HepG2 (cell line): ENCODE measurements at regions not wholly inside any gene's neighbourhood (a gene's known extent, or its start where the extent isn't known, plus 50 kb on each side); places are given as distances from the start of the nearest gene placed in this dataset.

Experiments
- ATAC-seq: fragments of 200-7000 bp; cut with Tn5 transposase; 3 replicates; pipeline ENCODE4 v1.9.1; 2020; ENCODE audit warnings: mild to moderate bottlenecking, moderate library complexity
- BruUV-seq: library from RNA; stranded (reverse); fragments of 400-500 nt; replicated peaks from 2 replicates; lab custom pipeline; 2021; lab: Mats Ljungman, UMichigan
- CTCF ChIA-PET: fragments of 300-600 bp; formaldehyde crosslinking; extraction: SDS; loops from one replicate; lab custom pipeline; 2021; ENCODE audit warnings: low total read pairs, inconsistent platforms, low intra/inter-chr PET ratio; lab: Yijun Ruan, JAX
- POLR2A ChIA-PET: fragments of 350-600 bp; sonication (Branson Sonifier 250); formaldehyde crosslinking; loops from one replicate; lab custom pipeline; 2020; ENCODE audit warnings: antibody characterized with exemption, inconsistent platforms; lab: Yijun Ruan, JAX
- DNase-seq: peaks from one replicate; pipeline ENCODE4 v3.0.0-alpha.2; 2015; ENCODE audit warnings: low spot score
- FAIRE-seq: peaks from 3 replicates; lab custom pipeline; 2011; peaks lifted over from hg19 to GRCh38; lab: Jason Lieb, UNC
- H2AFZ ChIP-seq: one replicate; pipeline ENCODE4 v1.6.1; 2011; ENCODE audit warnings: low read length, inconsistent platforms
- H3K27ac ChIP-seq: fragments of 300-600 bp; 3 replicates; pipeline ENCODE4 v1.8.0; 2011; ENCODE audit warnings: mixed run types, mild to moderate bottlenecking, mixed read lengths, low read length, inconsistent platforms; ENCODE audit not compliant: insufficient read depth; ENCODE audit errors: extremely low read length
- H3K27me3 ChIP-seq, 2 experiments: fragments of 200-600 bp in 1 of 2; 2 replicates in 1 of 2; 3 replicates in 1 of 2; pipeline versions ENCODE4 v1.6.0 to v1.8.0; 2011; ENCODE audit warnings: low read length in 2 of 2, mild to moderate bottlenecking in 2 of 2, moderate library complexity in 2 of 2, inconsistent platforms in 1 of 2; ENCODE audit not compliant: insufficient read depth in 2 of 2, control insufficient read depth in 1 of 2
- H3K36me3 ChIP-seq, 2 experiments: fragments of 200-600 bp in 1 of 2; replicated peaks in 1 of 2; 2 replicates in 1 of 2; 3 replicates in 1 of 2; pipeline versions ENCODE4 v1.5.1 to v1.8.0; 2011; ENCODE audit warnings: low read length in 2 of 2, inconsistent platforms in 1 of 2; ENCODE audit not compliant: insufficient read depth in 2 of 2, control insufficient read depth in 1 of 2
- H3K4me1 ChIP-seq: 2 replicates; pipeline ENCODE4 v1.5.1; 2012; ENCODE audit warnings: low read length, inconsistent platforms; ENCODE audit not compliant: insufficient read depth
- H3K4me2 ChIP-seq: 2 replicates; pipeline ENCODE4 v1.6.0; 2011; ENCODE audit warnings: low read depth, low read length, inconsistent platforms
- H3K4me3 ChIP-seq, 3 experiments: fragments of 200-600 bp in 1 of 3; sonication (generic), shearing (Covaris generic) in 1 of 3; replicated peaks in 1 of 3; 2 replicates each; pipeline ENCODE4 v1.5.1; 2011 to 2016; ENCODE audit warnings: low read length in 3 of 3, inconsistent platforms in 2 of 3, low read depth in 2 of 3, mild to moderate bottlenecking in 2 of 3, control low read depth in 1 of 3, mixed read lengths in 1 of 3; ENCODE audit not compliant: insufficient read depth in 1 of 3
- H3K79me2 ChIP-seq: one replicate; pipeline ENCODE4 v1.6.1; 2011; ENCODE audit warnings: low read length, inconsistent platforms; ENCODE audit not compliant: insufficient read depth
- H3K9ac ChIP-seq: 2 replicates; pipeline ENCODE4 v1.6.0; 2011; ENCODE audit warnings: mild to moderate bottlenecking, low read depth, low read length, inconsistent platforms; ENCODE audit not compliant: insufficient read depth
- H3K9me3 ChIP-seq: 2 replicates; pipeline ENCODE4 v1.5.1; 2012; ENCODE audit warnings: mild to moderate bottlenecking, low read length
- H4K20me1 ChIP-seq: 2 replicates; pipeline ENCODE4 v1.6.0; 2011; ENCODE audit warnings: inconsistent platforms, mild to moderate bottlenecking, low read length, moderate library complexity; ENCODE audit not compliant: insufficient read depth
- ARID5B ChIP-seq: IDR thresholded peaks from 2 replicates; pipeline ENCODE4 v1.4.0; 2020; ENCODE audit warnings: mild to moderate bottlenecking, missing genetic modification reagents
- EZH2 ChIP-seq: conservative IDR thresholded peaks from 2 replicates; pipeline ENCODE4 v1.6.1; 2012; ENCODE audit warnings: mild to moderate bottlenecking, low read depth, low read length, moderate library complexity
- MAFF ChIP-seq: IDR thresholded peaks from 2 replicates; pipeline ENCODE4 v1.6.1; 2011; ENCODE audit warnings: low read depth, low read length, improper control_type of control experiment
- MAFK ChIP-seq, 2 experiments: IDR thresholded peaks in 1 of 2; conservative IDR thresholded peaks in 1 of 2; 2 replicates each; pipeline ENCODE4 v1.6.1; 2011; ENCODE audit warnings: improper control_type of control experiment in 2 of 2, low read length in 2 of 2
- ZNF329 ChIP-seq: sonication (generic); formaldehyde crosslinking; IDR thresholded peaks from 2 replicates; pipeline ENCODE4 v1.9.0; 2021; ENCODE audit warnings: low read depth, mild to moderate bottlenecking, missing genetic modification reagents
- WGBS: methylation state at CpG from one replicate; pipeline ENCODE4 v1.1.6; 2017; ENCODE audit warnings: low lambda C conversion rate; 5-methylcytosine and 5-hydroxymethylcytosine counted together
- in situ Hi-C: cut with HindIII; loops from 2 replicates; pipeline ENCODE4 v1.10.0; 2017; ENCODE audit warnings: low pct_unique_long_range_greater_than_20kb; ENCODE audit not compliant: extremely low pct_ligation_motif_present
- intact Hi-C: fragments of 100-400 bp; cut with micrococcal nuclease; formaldehyde crosslinking; loops from one replicate; pipeline ENCODE4 v1.10.0; 2022; ENCODE audit not compliant: unreplicated experiment

GRCh38 chrY:21174697-21175463 lies 336.3 kb upstream of the RBMY1B start (continued):
- TF ChIP-seq ARID5B (no peak), EZH2 (no peak)

- CTCF ChIA-PET: no interaction called here
- no peak overlapping the region for H2AFZ ChIP-seq
- no peak for FAIRE-seq
- H3K9me3 ChIP-seq: peaks cover 54% of the 10 kb centered on the region; the same call in 1 of the 2 replicates
- H4K20me1 ChIP-seq: no peaks in the 10 kb centered on the region
- intact Hi-C loops: no loop called here
- H3K9ac ChIP-seq: no peak overlapping the region
- no peaks in the 10 kb centered on the region for H3K4me1 ChIP-seq
- no peaks in the 10 kb centered on the region for H3K36me3 ChIP-seq
- DNase-seq: no peak
- no peaks in the 10 kb centered on the region for H3K79me2 ChIP-seq
- H3K4me2 ChIP-seq: no peak overlapping the region
- in situ Hi-C loops: loop anchor here (25.0 kb wide), 1 partner anchor 112 kb away; no protein-coding TSS in a partner anchor
- 6% methylated on average over 2 of the region's 3 CpGs for WGBS
- BruUV-seq: no TSS peak
- H3K4me3 ChIP-seq: no peak overlapping the region
- POLR2A ChIA-PET: no interaction called here
- H3K27ac ChIP-seq: no peak overlapping the region
- TF ChIP-seq ZNF329 (CRISPR knock-in tag) (no peak), MAFF (peak; percentile 65), MAFK (conservative IDR thresholded peaks at IDR 0.05 in 1 of 2, IDR thresholded peaks at IDR 0.05 in 1 of 2; ENCODE audit: low read length in 2 of 2) (peak; percentile 53 to 78; a peak in 2 of 4 replicates)
- H3K27me3 ChIP-seq: no peaks in the 10 kb centered on the region
- ATAC-seq: no peak
Measured at GRCh38 chrY:21175505-21175904, 335.6 kb upstream of the RBMY1B start.
